Spleen (tissue), 11 donors: ENCODE measurements at regions not wholly inside any gene's neighbourhood (a gene's known extent, or its start where the extent isn't known, plus 50 kb on each side); places are given as distances from the start of the nearest gene placed in this dataset.

Source experiments
- DNase-seq: peaks from one replicate; pipeline ENCODE4 v3.0.0-alpha.2; 2020
- H3K27ac ChIP-seq, 8 donors: fragments of 200-600 bp; sonication (generic) in 7 of 8; 1 replicate in 4 of 8; 2 replicates in 4 of 8; pipeline versions ENCODE4 v1.5.0 to v1.8.0; 2016 to 2021; ENCODE audit warnings: inconsistent platforms in 4 of 8, mild to moderate bottlenecking in 4 of 8, moderate library complexity in 1 of 8
- H3K27me3 ChIP-seq, 7 donors: fragments of 200-600 bp; sonication (generic) in 6 of 7; replicated peaks in 1 of 7; 1 replicate in 4 of 7; 2 replicates in 3 of 7; pipeline versions ENCODE4 v1.5.0 to v1.8.0; 2016 to 2021; ENCODE audit warnings: inconsistent platforms in 3 of 7, mild to moderate bottlenecking in 1 of 7
- H3K36me3 ChIP-seq, 6 donors: fragments of 200-600 bp; sonication (generic) in 5 of 6; 1 replicate in 4 of 6; 2 replicates in 2 of 6; pipeline versions ENCODE4 v1.5.0 to v1.8.0; 2016 to 2021; ENCODE audit warnings: inconsistent platforms in 2 of 6
- H3K4me1 ChIP-seq, 6 donors: fragments of 200-600 bp; sonication (generic) in 5 of 6; 1 replicate in 3 of 6; 2 replicates in 3 of 6; pipeline versions ENCODE4 v1.5.0 to v1.8.0; 2016 to 2021; ENCODE audit warnings: inconsistent platforms in 3 of 6
- H3K4me3 ChIP-seq, 8 donors: fragments of 200-600 bp; sonication (generic) in 7 of 8; 1 replicate in 4 of 8; 2 replicates in 4 of 8; pipeline versions ENCODE4 v1.5.0 to v1.8.0; 2016 to 2021; ENCODE audit warnings: inconsistent platforms in 4 of 8, mild to moderate bottlenecking in 4 of 8, moderate library complexity in 2 of 8
- H3K9me3 ChIP-seq, 8 donors: fragments of 200-600 bp; sonication (generic) in 7 of 8; 1 replicate in 4 of 8; 2 replicates in 4 of 8; pipeline versions ENCODE4 v1.5.0 to v1.8.0; 2016 to 2021; ENCODE audit warnings: inconsistent platforms in 4 of 8
- POLR2A ChIP-seq, 3 donors: fragments of 450-650 bp; IDR thresholded peaks; one replicate each; pipeline ENCODE4 v1.5.1; 2017; ENCODE audit warnings: antibody characterized with exemption in 3 of 3, mild to moderate bottlenecking in 1 of 3
- POLR2AphosphoS5 ChIP-seq, 3 donors: sonication (generic); formaldehyde crosslinking; IDR thresholded peaks; one replicate each; pipeline ENCODE4 v1.5.1; 2017; ENCODE audit warnings: antibody characterized with exemption in 3 of 3
- WGBS, 5 donors: extraction: QIAGEN DNeasy Blood & Tissue Kit in 3 of 5; methylation state at CpG; one replicate each; pipeline versions ENCODE4 v1.1.5 to v1.1.7; 2013 to 2018; 5-methylcytosine and 5-hydroxymethylcytosine counted together
- intact Hi-C: fragments of 100-400 bp; cut with DNase I; formaldehyde crosslinking; loops from one replicate; pipeline ENCODE4 v1.15.0; 2023; ENCODE audit warnings: low total_unique reads
- TF ChIP-seq, protein P1 (sequence below), 11 experiments: fragments of 200-600 bp in 7 of 11; fragments of 450-650 bp in 4 of 11; sonication (generic) in 4 of 11; IDR thresholded peaks in 8 of 11; conservative IDR thresholded peaks in 3 of 11; 1 replicate in 7 of 11; 2 replicates in 4 of 11; pipeline versions ENCODE4 v1.4.0 to v1.8.0; 2016 to 2021; ENCODE audit warnings: antibody characterized with exemption in 11 of 11, inconsistent platforms in 4 of 11, mild to moderate bottlenecking in 1 of 11
- donor health status: healthy with polysubstance abuse.
- donor health status: DM: no; HTN: no; CAD: no; lungs with moderate emphysema.
- donor health status: DM: no; HTN: no; CAD: no.
- donor health status: Bipolar disorder and iron deficiency.
- donor health status: healthy.
- donor health status: DM: no; HTN: no; CAD: no.
- donor health status: DM: yes; HTN: yes; CAD: no.

DNA sequence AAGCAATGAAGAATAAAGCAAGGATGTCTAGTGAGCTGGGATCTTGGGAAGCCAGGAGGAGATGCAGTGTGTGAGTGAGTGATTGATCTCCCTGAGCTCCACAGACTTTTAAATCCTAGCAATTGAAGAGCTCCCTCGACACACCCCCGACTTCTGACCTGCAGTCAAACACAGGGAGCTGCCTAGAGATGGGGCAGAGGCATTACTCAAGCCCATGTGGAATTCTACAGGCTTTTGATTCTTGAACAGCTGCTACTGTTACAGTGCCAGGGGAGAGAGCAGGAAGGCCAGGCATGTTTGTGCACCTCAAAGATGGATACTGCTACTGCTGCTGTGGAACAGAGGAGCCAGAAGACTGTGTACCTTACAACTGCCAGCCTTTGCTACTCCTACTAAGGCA, 1403.1 kb upstream of the ALCAM start:
- no peaks in the 10 kb centered on the region for H3K27me3 ChIP-seq
- no peaks in the 10 kb centered on the region for H3K9me3 ChIP-seq
- TF ChIP-seq POLR2AphosphoS5 (IDR thresholded peaks at IDR 0.05) (no peak), POLR2A (IDR thresholded peaks at IDR 0.05) (no peak)
- TF ChIP-seq, protein P1, sequence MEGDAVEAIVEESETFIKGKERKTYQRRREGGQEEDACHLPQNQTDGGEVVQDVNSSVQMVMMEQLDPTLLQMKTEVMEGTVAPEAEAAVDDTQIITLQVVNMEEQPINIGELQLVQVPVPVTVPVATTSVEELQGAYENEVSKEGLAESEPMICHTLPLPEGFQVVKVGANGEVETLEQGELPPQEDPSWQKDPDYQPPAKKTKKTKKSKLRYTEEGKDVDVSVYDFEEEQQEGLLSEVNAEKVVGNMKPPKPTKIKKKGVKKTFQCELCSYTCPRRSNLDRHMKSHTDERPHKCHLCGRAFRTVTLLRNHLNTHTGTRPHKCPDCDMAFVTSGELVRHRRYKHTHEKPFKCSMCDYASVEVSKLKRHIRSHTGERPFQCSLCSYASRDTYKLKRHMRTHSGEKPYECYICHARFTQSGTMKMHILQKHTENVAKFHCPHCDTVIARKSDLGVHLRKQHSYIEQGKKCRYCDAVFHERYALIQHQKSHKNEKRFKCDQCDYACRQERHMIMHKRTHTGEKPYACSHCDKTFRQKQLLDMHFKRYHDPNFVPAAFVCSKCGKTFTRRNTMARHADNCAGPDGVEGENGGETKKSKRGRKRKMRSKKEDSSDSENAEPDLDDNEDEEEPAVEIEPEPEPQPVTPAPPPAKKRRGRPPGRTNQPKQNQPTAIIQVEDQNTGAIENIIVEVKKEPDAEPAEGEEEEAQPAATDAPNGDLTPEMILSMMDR (IDR thresholded peaks at IDR 0.05 in 8 of 11, conservative IDR thresholded peaks at IDR 0.05 in 3 of 11): no peak
- no peaks in the 10 kb centered on the region for H3K4me1 ChIP-seq
- H3K36me3 ChIP-seq: no peaks in the 10 kb centered on the region
- intact Hi-C loops: no loop called here
- 32 to 62% (median 44%) methylated on average over 2 of the region's 2 CpGs for WGBS, 5 donors
- H3K4me3 ChIP-seq: no peak overlapping the region
- H3K27ac ChIP-seq: no peak overlapping the region
- DNase-seq: no peak

- Histone ChIP-seq H3K9me3 (no peaks in the 10 kb centered on the region), H3K27me3 (no peaks in the 10 kb centered on the region), H3K36me3 (no peaks in the 10 kb centered on the region), H3K4me1 (no peaks in the 10 kb centered on the region), H3K27ac (no peak overlapping the region), H3K4me3 (no peak overlapping the region)
- no peak for DNase-seq
- WGBS, 5 donors: 86 to 91% (median 89%) methylated on average over 8 to 9 of the region's 9 CpGs
- TF ChIP-seq, protein P1 (IDR thresholded peaks at IDR 0.05 in 8 of 11, conservative IDR thresholded peaks at IDR 0.05 in 3 of 11): no peak
- TF ChIP-seq POLR2AphosphoS5 (IDR thresholded peaks at IDR 0.05) (no peak), POLR2A (IDR thresholded peaks at IDR 0.05) (no peak)
- intact Hi-C loops: no loop called here
Observed at GRCh38 chr3:103965764-103966163, 1400.9 kb upstream of the ALCAM start.

DNA sequence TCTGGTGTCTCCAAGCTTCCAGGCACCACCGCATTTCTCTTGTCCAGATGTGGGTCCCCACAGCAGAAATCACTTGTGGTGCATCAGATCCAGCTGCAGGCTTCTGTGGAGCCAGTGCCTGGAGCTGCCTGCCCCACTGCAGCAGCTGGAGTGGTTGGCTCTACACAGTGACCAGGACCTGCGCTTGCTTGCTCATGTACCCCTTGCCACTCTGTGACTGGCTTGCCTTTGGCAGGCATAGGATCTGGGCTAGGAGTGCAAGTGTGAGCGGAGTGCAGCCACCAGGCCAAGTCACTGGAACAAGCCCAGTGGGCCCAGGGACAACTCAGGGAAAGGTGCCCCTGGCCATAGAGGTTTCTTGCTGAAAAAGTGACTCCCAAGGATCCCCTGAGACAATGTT, 1400.0 kb upstream of the ALCAM start:
- intact Hi-C loops: no loop called here
- no peaks in the 10 kb centered on the region for H3K9me3 ChIP-seq
- 87 to 100% (median 97%) methylated on average over 2 to 3 of the region's 3 CpGs for WGBS, 5 donors
- TF ChIP-seq POLR2A (IDR thresholded peaks at IDR 0.05) (no peak), POLR2AphosphoS5 (IDR thresholded peaks at IDR 0.05) (no peak)
- TF ChIP-seq, protein P1 (IDR thresholded peaks at IDR 0.05 in 8 of 11, conservative IDR thresholded peaks at IDR 0.05 in 3 of 11): no peak
- no peak overlapping the region for H3K4me3 ChIP-seq
- DNase-seq: no peak
- H3K4me1 ChIP-seq: no peaks in the 10 kb centered on the region
- no peaks in the 10 kb centered on the region for H3K27me3 ChIP-seq
- H3K36me3 ChIP-seq: no peaks in the 10 kb centered on the region
- no peak overlapping the region for H3K27ac ChIP-seq

DNA sequence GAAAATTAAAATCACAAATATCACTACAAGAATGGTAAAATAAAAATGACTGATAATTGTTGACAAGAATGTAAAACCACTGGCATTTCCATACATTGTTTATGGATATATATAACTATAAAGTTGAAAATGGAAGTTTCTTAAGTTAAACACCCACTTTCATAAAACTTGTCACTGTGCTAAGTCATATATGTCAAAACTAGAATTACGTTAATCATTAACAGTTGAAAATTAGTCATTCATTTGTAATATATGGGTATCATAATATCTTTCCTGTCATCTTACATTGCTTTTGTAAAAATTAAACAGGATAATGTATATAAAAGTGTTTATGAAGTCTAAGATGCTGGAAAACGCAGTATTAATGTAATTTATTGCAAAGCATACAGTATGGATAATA, 1398.6 kb upstream of the ALCAM start:
- Histone ChIP-seq H3K27ac (no peak overlapping the region), H3K9me3 (no peaks in the 10 kb centered on the region), H3K4me1 (no peaks in the 10 kb centered on the region), H3K27me3 (no peaks in the 10 kb centered on the region), H3K4me3 (no peak overlapping the region), H3K36me3 (no peaks in the 10 kb centered on the region)
- no peak for TF ChIP-seq POLR2AphosphoS5 (IDR thresholded peaks at IDR 0.05)
- TF ChIP-seq, protein P1 (IDR thresholded peaks at IDR 0.05 in 8 of 11, conservative IDR thresholded peaks at IDR 0.05 in 3 of 11): no peak
- TF ChIP-seq POLR2A (IDR thresholded peaks at IDR 0.05): no peak
- intact Hi-C loops: no loop called here
- 63 to 76% (median 76%) methylated on average over 2 of the region's 2 CpGs for WGBS, 5 donors
- no peak for DNase-seq
